ENCODE measurements at regions not wholly inside any gene's neighbourhood (a gene's known extent, or its start where the extent isn't known, plus 50 kb on each side); places are given as distances from the start of the nearest gene placed in this dataset.
"Not testable (repeated sequence)": the region's sequence is repeated elsewhere in the genome, so short reads cannot be mapped to it uniquely, and the experiment has no call there.

DNA sequence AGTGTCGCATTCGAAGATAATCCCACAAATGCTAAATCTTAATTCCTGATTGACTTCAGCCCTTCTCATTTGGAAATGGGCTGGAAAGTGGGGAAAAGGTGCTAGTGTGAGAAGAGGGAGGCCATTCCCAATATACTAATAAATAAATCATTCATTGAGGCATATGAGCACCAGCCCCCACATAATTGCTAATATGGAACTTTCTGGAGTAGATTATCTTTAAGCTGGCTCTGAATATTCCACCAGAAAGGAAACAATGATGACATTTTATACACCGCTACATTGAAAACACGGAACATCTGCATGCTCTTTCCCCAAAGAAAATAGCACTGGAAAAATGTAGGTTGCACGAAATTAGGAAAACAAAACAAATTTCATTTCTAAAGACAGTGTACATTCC lies 376.1 kb downstream of the BCL2L11 start:
- H3K27ac ChIP-seq (ENCODE audit: insufficient read depth, low read length), result peak overlapping the region; percentile 65
- DNase-seq (ENCODE audit: low read depth in 2 of 2); H3K9me3 ChIP-seq (ENCODE audit: control insufficient read depth, insufficient read depth, low read depth, low read length); H3K4me2 ChIP-seq (ENCODE audit: extremely low read depth, insufficient read depth, low read length); H3K36me3 ChIP-seq (ENCODE audit: control insufficient read depth, insufficient read depth, low read length); H3K9ac ChIP-seq (ENCODE audit: insufficient read depth, low read length); H4K20me1 ChIP-seq (ENCODE audit: control insufficient read depth, extremely low read depth, insufficient read depth, low read length); H3K27me3 ChIP-seq (ENCODE audit: control insufficient read depth, insufficient read depth, low read length); H2AFZ ChIP-seq (ENCODE audit: low read length); H3K4me3 ChIP-seq (replicated peaks in 1 of 4; ENCODE audit: control extremely low read depth in 1 of 4, insufficient read depth in 1 of 4, low read depth in 3 of 4, low read length in 4 of 4): not testable (repeated sequence)
- H3K79me2 ChIP-seq (ENCODE audit: control insufficient read depth, insufficient read depth, low read length), result peaks cover 12% of the 10 kb centered on the region
- H3K4me1 ChIP-seq (ENCODE audit: control insufficient read depth, extremely low read depth, insufficient read depth, low read length), result peaks cover 10% of the 10 kb centered on the region

DNA sequence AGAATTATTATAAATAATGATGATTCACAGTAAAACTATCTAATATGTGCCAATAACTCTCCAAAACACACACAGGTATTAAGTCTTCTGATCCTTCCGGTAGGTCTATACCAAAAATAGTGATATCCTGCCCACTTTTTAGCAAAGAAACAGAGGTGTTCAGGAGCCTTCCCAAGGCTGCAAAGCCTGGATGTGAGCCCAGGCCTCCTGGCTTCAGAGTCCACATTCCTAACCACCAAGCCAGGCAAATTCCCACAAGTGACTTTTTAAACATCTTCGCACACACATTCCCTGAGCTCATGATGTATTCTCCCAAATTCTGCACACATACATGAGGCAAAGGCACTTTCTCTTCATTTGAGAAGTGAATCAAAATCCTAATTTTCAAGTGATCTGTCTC lies 376.6 kb downstream of the BCL2L11 start:
- H3K27me3 ChIP-seq (ENCODE audit: control insufficient read depth, insufficient read depth, low read length); H2AFZ ChIP-seq (ENCODE audit: low read length); H3K9ac ChIP-seq (ENCODE audit: insufficient read depth, low read length); H3K36me3 ChIP-seq (ENCODE audit: control insufficient read depth, insufficient read depth, low read length); H3K4me3 ChIP-seq (replicated peaks in 1 of 4; ENCODE audit: control extremely low read depth in 1 of 4, insufficient read depth in 1 of 4, low read depth in 3 of 4, low read length in 4 of 4); H4K20me1 ChIP-seq (ENCODE audit: control insufficient read depth, extremely low read depth, insufficient read depth, low read length); H3K79me2 ChIP-seq (ENCODE audit: control insufficient read depth, insufficient read depth, low read length); H3K9me3 ChIP-seq (ENCODE audit: control insufficient read depth, insufficient read depth, low read depth, low read length); H3K4me1 ChIP-seq (ENCODE audit: control insufficient read depth, extremely low read depth, insufficient read depth, low read length); H3K4me2 ChIP-seq (ENCODE audit: extremely low read depth, insufficient read depth, low read length): not testable (repeated sequence)
- peak; percentile 62 to 83 for DNase-seq (ENCODE audit: low read depth in 2 of 2)
- H3K27ac ChIP-seq (ENCODE audit: insufficient read depth, low read length), result peak overlapping the region; percentile 73

DNA sequence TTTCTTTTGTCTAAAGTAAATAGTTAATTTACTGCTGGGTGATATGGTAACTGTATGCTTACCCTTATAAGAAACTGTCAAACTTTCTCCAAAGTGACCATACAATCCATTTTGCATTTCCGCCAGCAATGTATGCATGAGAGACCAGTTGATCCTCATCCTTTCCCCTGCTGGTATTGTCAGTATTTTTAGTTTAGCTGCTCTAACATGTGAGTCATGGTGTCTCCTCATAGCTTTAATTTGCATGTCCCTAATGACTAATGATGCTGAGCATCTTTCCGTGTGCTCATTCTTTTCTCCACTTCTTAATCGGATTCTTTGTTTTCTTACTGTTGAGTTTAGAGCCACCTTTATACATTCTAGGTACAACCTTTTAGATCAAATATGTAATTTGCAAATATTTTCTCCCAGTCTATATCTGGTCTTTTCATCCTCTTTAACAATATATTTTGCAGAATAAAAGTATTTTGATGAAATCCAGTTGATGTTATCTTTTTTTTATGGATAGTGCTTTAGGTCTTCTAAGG lies 379.9 kb downstream of the BCL2L11 start:
- not testable (repeated sequence) for H3K4me3 ChIP-seq (replicated peaks in 1 of 4; ENCODE audit: control extremely low read depth in 1 of 4, insufficient read depth in 1 of 4, low read depth in 3 of 4, low read length in 4 of 4); H2AFZ ChIP-seq (ENCODE audit: low read length); H3K79me2 ChIP-seq (ENCODE audit: control insufficient read depth, insufficient read depth, low read length); H3K9ac ChIP-seq (ENCODE audit: insufficient read depth, low read length); H3K4me1 ChIP-seq (ENCODE audit: control insufficient read depth, extremely low read depth, insufficient read depth, low read length); H3K27me3 ChIP-seq (ENCODE audit: control insufficient read depth, insufficient read depth, low read length); H4K20me1 ChIP-seq (ENCODE audit: control insufficient read depth, extremely low read depth, insufficient read depth, low read length); H3K4me2 ChIP-seq (ENCODE audit: extremely low read depth, insufficient read depth, low read length); H3K36me3 ChIP-seq (ENCODE audit: control insufficient read depth, insufficient read depth, low read length); H3K9me3 ChIP-seq (ENCODE audit: control insufficient read depth, insufficient read depth, low read depth, low read length); H3K27ac ChIP-seq (ENCODE audit: insufficient read depth, low read length)
- DNase-seq (ENCODE audit: low read depth in 2 of 2), result peak in 1 of 2 donors; percentile 52

DNA sequence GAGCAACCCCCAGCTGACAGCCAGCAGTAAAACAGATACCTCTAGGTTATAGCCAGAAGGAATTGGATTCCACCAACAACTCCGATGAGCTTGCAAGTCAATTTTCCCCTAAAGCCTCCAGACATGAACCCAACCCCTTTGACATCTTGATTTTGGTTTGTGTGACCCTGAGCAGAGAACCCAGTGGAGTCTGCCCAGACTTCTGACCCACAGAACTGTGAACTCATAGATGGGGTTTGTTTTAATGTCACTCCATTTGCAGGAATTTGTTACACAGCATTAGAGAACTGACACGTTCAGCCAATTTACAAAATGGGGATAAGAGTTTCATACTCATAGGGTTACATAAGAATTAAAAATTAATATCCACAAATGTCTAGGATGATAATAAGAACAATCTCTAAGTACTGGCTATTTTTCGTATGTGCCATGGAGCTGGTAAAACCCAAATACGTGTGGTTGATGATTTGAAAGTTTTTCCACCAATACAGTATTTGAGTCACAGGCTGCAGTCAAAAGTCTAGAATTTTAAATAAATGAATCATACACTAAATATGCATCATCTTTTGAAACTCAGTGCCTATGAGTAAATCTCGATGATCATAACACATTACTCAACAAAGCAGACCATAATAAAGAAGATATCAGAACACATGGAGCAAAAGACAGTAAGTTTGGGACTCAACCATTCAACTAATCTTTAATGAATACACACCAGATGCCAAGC lies 380.0 kb downstream of the ANAPC1 start:
- H3K27ac ChIP-seq (ENCODE audit: insufficient read depth, low read length); H3K4me3 ChIP-seq (replicated peaks in 1 of 4; ENCODE audit: control extremely low read depth in 1 of 4, insufficient read depth in 1 of 4, low read depth in 3 of 4, low read length in 4 of 4); H3K9ac ChIP-seq (ENCODE audit: insufficient read depth, low read length); H3K79me2 ChIP-seq (ENCODE audit: control insufficient read depth, insufficient read depth, low read length); H2AFZ ChIP-seq (ENCODE audit: low read length); H3K36me3 ChIP-seq (ENCODE audit: control insufficient read depth, insufficient read depth, low read length); H4K20me1 ChIP-seq (ENCODE audit: control insufficient read depth, extremely low read depth, insufficient read depth, low read length); H3K9me3 ChIP-seq (ENCODE audit: control insufficient read depth, insufficient read depth, low read depth, low read length); H3K27me3 ChIP-seq (ENCODE audit: control insufficient read depth, insufficient read depth, low read length); H3K4me2 ChIP-seq (ENCODE audit: extremely low read depth, insufficient read depth, low read length); H3K4me1 ChIP-seq (ENCODE audit: control insufficient read depth, extremely low read depth, insufficient read depth, low read length): not testable (repeated sequence)
- peak; percentile 7 to 10 for DNase-seq (ENCODE audit: low read depth in 2 of 2)

DNA sequence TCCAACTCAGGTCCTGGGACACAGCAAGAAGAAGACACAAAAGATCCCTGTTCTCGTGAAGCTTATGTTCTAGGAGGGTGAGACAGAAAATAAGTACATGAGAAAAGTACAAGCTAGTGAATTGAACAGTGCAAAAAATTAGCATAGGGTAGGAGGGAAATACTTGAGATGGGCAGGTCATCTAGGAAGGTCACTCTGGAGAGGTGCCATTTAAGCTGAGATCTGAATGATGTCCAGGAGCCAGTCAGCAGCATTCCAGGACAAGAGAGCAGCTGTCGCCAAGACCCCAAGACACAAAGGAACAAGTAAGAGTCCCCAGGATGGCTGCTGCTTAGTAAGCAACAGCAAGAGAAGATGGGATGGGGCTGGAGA lies 379.4 kb downstream of the ANAPC1 start:
- peak; percentile 22 to 31 for DNase-seq (ENCODE audit: low read depth in 2 of 2)
- H2AFZ ChIP-seq (ENCODE audit: low read length); H3K4me3 ChIP-seq (replicated peaks in 1 of 4; ENCODE audit: control extremely low read depth in 1 of 4, insufficient read depth in 1 of 4, low read depth in 3 of 4, low read length in 4 of 4); H3K27ac ChIP-seq (ENCODE audit: insufficient read depth, low read length); H3K36me3 ChIP-seq (ENCODE audit: control insufficient read depth, insufficient read depth, low read length); H3K9me3 ChIP-seq (ENCODE audit: control insufficient read depth, insufficient read depth, low read depth, low read length); H4K20me1 ChIP-seq (ENCODE audit: control insufficient read depth, extremely low read depth, insufficient read depth, low read length); H3K4me1 ChIP-seq (ENCODE audit: control insufficient read depth, extremely low read depth, insufficient read depth, low read length); H3K27me3 ChIP-seq (ENCODE audit: control insufficient read depth, insufficient read depth, low read length); H3K79me2 ChIP-seq (ENCODE audit: control insufficient read depth, insufficient read depth, low read length); H3K9ac ChIP-seq (ENCODE audit: insufficient read depth, low read length); H3K4me2 ChIP-seq (ENCODE audit: extremely low read depth, insufficient read depth, low read length): not testable (repeated sequence)

DNA sequence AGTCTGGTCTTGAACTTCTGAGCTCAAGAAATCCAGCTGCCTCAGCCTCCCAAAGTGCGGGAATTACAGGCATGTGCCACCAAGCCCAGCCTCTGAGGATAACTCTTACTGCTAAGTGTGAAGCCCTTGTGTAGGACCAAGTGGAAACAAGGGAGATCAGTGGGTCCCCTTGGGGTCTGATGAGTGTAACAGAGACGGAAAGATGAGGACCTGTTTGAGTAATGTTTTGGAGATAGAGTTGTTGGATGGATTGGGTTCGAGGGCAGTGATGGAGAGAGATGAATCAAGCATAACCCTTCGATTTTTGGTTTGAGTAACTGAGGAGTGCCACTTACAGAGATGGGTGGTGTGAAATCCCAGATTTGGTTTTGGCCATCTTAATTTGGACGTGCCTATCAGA lies 378.7 kb downstream of the ANAPC1 start:
- H3K4me2 ChIP-seq (ENCODE audit: extremely low read depth, insufficient read depth, low read length); H2AFZ ChIP-seq (ENCODE audit: low read length); H3K27me3 ChIP-seq (ENCODE audit: control insufficient read depth, insufficient read depth, low read length); DNase-seq (ENCODE audit: low read depth in 2 of 2); H3K4me3 ChIP-seq (replicated peaks in 1 of 4; ENCODE audit: control extremely low read depth in 1 of 4, insufficient read depth in 1 of 4, low read depth in 3 of 4, low read length in 4 of 4); H4K20me1 ChIP-seq (ENCODE audit: control insufficient read depth, extremely low read depth, insufficient read depth, low read length); H3K36me3 ChIP-seq (ENCODE audit: control insufficient read depth, insufficient read depth, low read length); H3K4me1 ChIP-seq (ENCODE audit: control insufficient read depth, extremely low read depth, insufficient read depth, low read length); H3K9ac ChIP-seq (ENCODE audit: insufficient read depth, low read length); H3K27ac ChIP-seq (ENCODE audit: insufficient read depth, low read length); H3K79me2 ChIP-seq (ENCODE audit: control insufficient read depth, insufficient read depth, low read length); H3K9me3 ChIP-seq (ENCODE audit: control insufficient read depth, insufficient read depth, low read depth, low read length): not testable (repeated sequence)

DNA sequence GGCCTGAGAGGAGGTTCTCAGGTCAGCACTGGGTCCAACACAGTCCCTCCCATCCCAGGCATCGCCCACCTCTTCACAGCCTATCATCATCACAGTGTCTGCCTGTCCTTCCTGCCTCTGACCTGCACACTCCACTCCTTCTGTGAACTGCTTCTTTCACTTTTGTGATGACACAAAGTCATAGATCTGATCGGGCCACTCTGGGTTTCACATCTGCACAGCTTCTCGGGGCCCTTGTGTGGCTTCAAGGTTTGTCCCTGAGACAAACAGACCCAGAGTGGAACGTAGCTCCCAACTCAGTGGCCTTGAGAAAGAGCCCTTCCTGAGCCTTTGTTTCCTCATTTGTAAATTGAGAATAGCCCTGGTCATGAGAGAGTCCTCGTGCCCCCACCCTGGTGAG lies 377.1 kb downstream of the ANAPC1 start:
- not testable (repeated sequence) for H3K79me2 ChIP-seq (ENCODE audit: control insufficient read depth, insufficient read depth, low read length); H3K36me3 ChIP-seq (ENCODE audit: control insufficient read depth, insufficient read depth, low read length); H2AFZ ChIP-seq (ENCODE audit: low read length); H3K9ac ChIP-seq (ENCODE audit: insufficient read depth, low read length); H3K4me3 ChIP-seq (replicated peaks in 1 of 4; ENCODE audit: control extremely low read depth in 1 of 4, insufficient read depth in 1 of 4, low read depth in 3 of 4, low read length in 4 of 4); H3K27ac ChIP-seq (ENCODE audit: insufficient read depth, low read length); H3K27me3 ChIP-seq (ENCODE audit: control insufficient read depth, insufficient read depth, low read length); H3K4me1 ChIP-seq (ENCODE audit: control insufficient read depth, extremely low read depth, insufficient read depth, low read length); H3K9me3 ChIP-seq (ENCODE audit: control insufficient read depth, insufficient read depth, low read depth, low read length); H3K4me2 ChIP-seq (ENCODE audit: extremely low read depth, insufficient read depth, low read length); H4K20me1 ChIP-seq (ENCODE audit: control insufficient read depth, extremely low read depth, insufficient read depth, low read length); DNase-seq (ENCODE audit: low read depth in 2 of 2)
